Osteoblast (primary cell): ENCODE measurements at regions not wholly inside any gene's neighbourhood (a gene's known extent, or its start where the extent isn't known, plus 50 kb on each side); places are given as distances from the start of the nearest gene placed in this dataset.

ENCODE experiments used
- DNase-seq: peaks from one replicate; pipeline ENCODE4 v3.0.0; 2011; ENCODE audit warnings: low spot score, mixed read lengths; ENCODE audit not compliant: insufficient read length; ENCODE audit errors: missing footprints
- H2AFZ ChIP-seq: 2 replicates; pipeline ENCODE4 v1.6.0; 2011; ENCODE audit warnings: mild to moderate bottlenecking, low read length
- H3K27ac ChIP-seq: 2 replicates; pipeline ENCODE4 v1.5.1; 2011; ENCODE audit warnings: mild to moderate bottlenecking, low read depth, low read length, moderate library complexity
- H3K27me3 ChIP-seq: 2 replicates; pipeline ENCODE4 v1.6.0; 2012; ENCODE audit warnings: mild to moderate bottlenecking, control low read depth, inconsistent platforms, low read length, moderate library complexity; ENCODE audit not compliant: insufficient read depth
- H3K36me3 ChIP-seq: 2 replicates; pipeline ENCODE4 v1.5.1; 2011; ENCODE audit warnings: mild to moderate bottlenecking, low read length, control low read depth, moderate library complexity; ENCODE audit not compliant: insufficient read depth
- H3K4me1 ChIP-seq: 2 replicates; pipeline ENCODE4 v1.5.1; 2011; ENCODE audit warnings: mild to moderate bottlenecking, low read length, control low read depth, moderate library complexity; ENCODE audit not compliant: insufficient read depth
- H3K4me2 ChIP-seq: 2 replicates; pipeline ENCODE4 v1.6.0; 2011; ENCODE audit warnings: mild to moderate bottlenecking, low read length; ENCODE audit not compliant: insufficient read depth
- H3K4me3 ChIP-seq: fragments of 200-600 bp; sonication (generic); 3 replicates; pipeline ENCODE4 v1.5.1; 2012; ENCODE audit warnings: mild to moderate bottlenecking, low read length, inconsistent platforms; ENCODE audit not compliant: insufficient read depth
- H3K79me2 ChIP-seq: 2 replicates; pipeline ENCODE4 v1.6.0; 2012; ENCODE audit warnings: mild to moderate bottlenecking, low read length, control low read depth, inconsistent platforms; ENCODE audit not compliant: insufficient read depth
- H3K9me3 ChIP-seq: 2 replicates; pipeline ENCODE4 v1.5.1; 2011; ENCODE audit warnings: low read depth, low read length, control low read depth
- H4K20me1 ChIP-seq: 2 replicates; pipeline ENCODE4 v1.6.0; 2012; ENCODE audit warnings: mild to moderate bottlenecking, low read length, control low read depth; ENCODE audit not compliant: insufficient read depth
- TF ChIP-seq, protein P1 (sequence below): IDR thresholded peaks from 2 replicates; pipeline ENCODE4 v1.5.1; 2011; ENCODE audit warnings: mild to moderate bottlenecking, low read depth, low read length, moderate library complexity; ENCODE audit errors: extremely low read depth

DNA sequence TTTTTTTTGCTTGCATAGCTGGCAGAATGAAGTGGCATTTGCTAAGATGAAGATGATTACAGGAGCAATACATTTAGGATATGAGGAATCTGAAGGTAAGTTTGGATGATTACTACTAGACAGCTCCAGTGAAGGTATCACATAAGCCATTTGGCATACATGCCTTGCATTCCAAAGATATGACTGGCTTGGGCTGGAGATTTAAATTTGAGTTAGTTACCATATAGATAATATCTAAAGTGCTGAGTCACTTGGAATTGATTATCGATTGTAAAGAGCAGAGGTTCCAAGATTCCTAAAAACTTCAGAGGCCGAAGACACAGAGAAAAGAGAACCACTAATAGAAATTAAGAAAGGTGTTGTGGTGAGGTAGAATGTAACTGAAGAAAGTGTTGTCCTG is 1026.4 kb downstream of the DSC3 start:
- Histone ChIP-seq H3K36me3 (no peaks in the 10 kb centered on the region), H3K79me2 (no peaks in the 10 kb centered on the region), H3K4me1 (no peaks in the 10 kb centered on the region), H4K20me1 (no peaks in the 10 kb centered on the region), H3K4me2 (no peak overlapping the region), H2AFZ (no peak overlapping the region), H3K27me3 (no peaks in the 10 kb centered on the region), H3K9me3 (no peaks in the 10 kb centered on the region), H3K27ac (no peak overlapping the region), H3K4me3 (no peak overlapping the region)
- no peak for DNase-seq
- TF ChIP-seq, protein P1, sequence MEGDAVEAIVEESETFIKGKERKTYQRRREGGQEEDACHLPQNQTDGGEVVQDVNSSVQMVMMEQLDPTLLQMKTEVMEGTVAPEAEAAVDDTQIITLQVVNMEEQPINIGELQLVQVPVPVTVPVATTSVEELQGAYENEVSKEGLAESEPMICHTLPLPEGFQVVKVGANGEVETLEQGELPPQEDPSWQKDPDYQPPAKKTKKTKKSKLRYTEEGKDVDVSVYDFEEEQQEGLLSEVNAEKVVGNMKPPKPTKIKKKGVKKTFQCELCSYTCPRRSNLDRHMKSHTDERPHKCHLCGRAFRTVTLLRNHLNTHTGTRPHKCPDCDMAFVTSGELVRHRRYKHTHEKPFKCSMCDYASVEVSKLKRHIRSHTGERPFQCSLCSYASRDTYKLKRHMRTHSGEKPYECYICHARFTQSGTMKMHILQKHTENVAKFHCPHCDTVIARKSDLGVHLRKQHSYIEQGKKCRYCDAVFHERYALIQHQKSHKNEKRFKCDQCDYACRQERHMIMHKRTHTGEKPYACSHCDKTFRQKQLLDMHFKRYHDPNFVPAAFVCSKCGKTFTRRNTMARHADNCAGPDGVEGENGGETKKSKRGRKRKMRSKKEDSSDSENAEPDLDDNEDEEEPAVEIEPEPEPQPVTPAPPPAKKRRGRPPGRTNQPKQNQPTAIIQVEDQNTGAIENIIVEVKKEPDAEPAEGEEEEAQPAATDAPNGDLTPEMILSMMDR, result no peak

DNA sequence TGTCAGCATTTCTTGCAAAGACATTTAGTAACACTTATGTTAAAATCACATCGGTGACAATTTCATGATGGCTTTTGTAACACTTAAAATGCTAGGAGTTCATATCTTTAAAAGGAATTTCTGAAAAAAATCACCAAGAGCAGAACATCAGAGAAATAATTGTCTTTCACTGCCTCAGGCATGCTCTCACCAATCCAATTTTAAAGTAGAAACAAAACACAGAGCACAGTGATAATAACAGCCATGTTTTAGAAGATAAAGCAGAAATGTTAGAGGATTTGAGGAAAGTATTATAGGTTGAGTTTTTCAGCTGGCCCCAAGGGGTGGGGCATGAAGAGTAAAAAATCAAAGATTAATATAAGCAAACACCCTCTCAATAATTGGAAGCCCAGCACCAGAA is 1037.6 kb downstream of the DSC3 start:
- H2AFZ ChIP-seq, result no peak overlapping the region
- H3K4me3 ChIP-seq, result no peak overlapping the region
- TF ChIP-seq, protein P1, result no peak
- no peak for DNase-seq
- H3K4me1 ChIP-seq, result no peaks in the 10 kb centered on the region
- no peaks in the 10 kb centered on the region for H3K36me3 ChIP-seq
- H3K27ac ChIP-seq, result no peak overlapping the region
- H3K9me3 ChIP-seq, result no peaks in the 10 kb centered on the region
- no peaks in the 10 kb centered on the region for H3K27me3 ChIP-seq
- no peaks in the 10 kb centered on the region for H4K20me1 ChIP-seq
- H3K79me2 ChIP-seq, result no peaks in the 10 kb centered on the region
- H3K4me2 ChIP-seq, result no peak overlapping the region

DNA sequence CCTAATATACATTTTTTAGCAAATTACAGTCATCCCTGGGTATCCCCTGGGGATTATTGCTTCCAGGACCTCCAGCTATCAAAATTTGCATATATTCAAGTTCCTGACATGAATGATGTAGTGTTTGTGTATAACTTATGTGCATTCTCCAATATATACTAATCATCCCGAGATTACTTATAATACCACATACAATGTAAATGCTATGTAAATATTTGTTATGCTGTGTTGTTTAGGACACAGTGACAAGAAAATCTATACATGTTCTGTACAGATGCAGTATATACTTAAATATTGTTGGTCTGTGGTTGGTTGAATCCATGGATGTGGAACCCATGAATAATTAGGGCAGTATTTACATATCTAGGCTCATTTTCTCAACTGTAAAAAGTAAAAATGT is 1060.3 kb downstream of the DSC3 start:
- Histone ChIP-seq H3K9me3 (no peaks in the 10 kb centered on the region), H3K4me1 (no peaks in the 10 kb centered on the region), H3K27me3 (no peaks in the 10 kb centered on the region), H4K20me1 (no peaks in the 10 kb centered on the region), H3K27ac (no peak overlapping the region), H2AFZ (no peak overlapping the region), H3K36me3 (no peaks in the 10 kb centered on the region), H3K4me2 (no peak overlapping the region), H3K4me3 (no peak overlapping the region), H3K79me2 (no peaks in the 10 kb centered on the region)
- TF ChIP-seq, protein P1, result no peak
- no peak for DNase-seq

DNA sequence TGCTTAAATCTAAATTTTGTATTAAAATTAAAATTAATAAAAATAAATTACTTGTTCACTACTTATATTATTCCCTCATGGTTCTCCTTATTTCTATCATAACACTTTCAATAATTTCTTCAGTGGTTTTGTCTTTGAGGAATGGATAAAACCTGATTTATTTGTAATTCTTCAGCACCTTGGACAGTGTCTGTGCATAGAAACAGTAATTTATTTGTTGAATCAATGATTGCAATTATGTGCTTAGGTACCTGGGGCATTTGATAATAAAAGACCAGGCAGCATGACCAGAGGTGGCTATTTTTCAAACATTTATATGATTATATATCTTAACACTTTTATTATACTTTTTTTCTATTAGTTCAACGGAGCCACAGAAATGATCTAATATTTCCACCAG is 1062.7 kb downstream of the DSC3 start:
- no peak overlapping the region for H3K27ac ChIP-seq
- no peak overlapping the region for H2AFZ ChIP-seq
- no peaks in the 10 kb centered on the region for H3K36me3 ChIP-seq
- no peak for DNase-seq
- no peaks in the 10 kb centered on the region for H3K27me3 ChIP-seq
- H3K9me3 ChIP-seq, result no peaks in the 10 kb centered on the region
- no peak overlapping the region for H3K4me2 ChIP-seq
- no peak overlapping the region for H3K4me3 ChIP-seq
- no peaks in the 10 kb centered on the region for H4K20me1 ChIP-seq
- TF ChIP-seq, protein P1, result no peak
- no peaks in the 10 kb centered on the region for H3K79me2 ChIP-seq
- H3K4me1 ChIP-seq, result no peaks in the 10 kb centered on the region
